ENCODE measurements at regions not wholly inside any gene's neighbourhood (a gene's known extent, or its start where the extent isn't known, plus 50 kb on each side); places are given as distances from the start of the nearest gene placed in this dataset.

DNA sequence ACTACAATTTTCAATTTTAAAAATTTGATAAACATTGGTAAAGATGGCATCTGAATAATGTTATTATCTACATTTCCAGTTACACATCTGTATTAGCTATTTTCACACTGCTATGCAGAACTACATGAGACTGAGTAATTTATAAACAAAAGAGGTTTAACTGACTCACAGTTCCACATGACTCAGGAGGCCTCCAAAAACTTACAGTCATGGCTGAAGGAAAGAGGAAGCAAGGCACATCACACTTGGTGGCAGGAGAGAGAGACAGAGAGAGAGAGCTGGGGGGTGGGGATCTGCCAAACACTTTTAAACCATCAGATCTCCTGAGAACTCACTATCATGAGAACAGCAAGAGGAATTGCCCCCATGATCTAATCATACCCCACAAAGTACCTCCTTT is 850.0 kb downstream of the LTN1 start:
- TF ChIP-seq, protein P1, sequence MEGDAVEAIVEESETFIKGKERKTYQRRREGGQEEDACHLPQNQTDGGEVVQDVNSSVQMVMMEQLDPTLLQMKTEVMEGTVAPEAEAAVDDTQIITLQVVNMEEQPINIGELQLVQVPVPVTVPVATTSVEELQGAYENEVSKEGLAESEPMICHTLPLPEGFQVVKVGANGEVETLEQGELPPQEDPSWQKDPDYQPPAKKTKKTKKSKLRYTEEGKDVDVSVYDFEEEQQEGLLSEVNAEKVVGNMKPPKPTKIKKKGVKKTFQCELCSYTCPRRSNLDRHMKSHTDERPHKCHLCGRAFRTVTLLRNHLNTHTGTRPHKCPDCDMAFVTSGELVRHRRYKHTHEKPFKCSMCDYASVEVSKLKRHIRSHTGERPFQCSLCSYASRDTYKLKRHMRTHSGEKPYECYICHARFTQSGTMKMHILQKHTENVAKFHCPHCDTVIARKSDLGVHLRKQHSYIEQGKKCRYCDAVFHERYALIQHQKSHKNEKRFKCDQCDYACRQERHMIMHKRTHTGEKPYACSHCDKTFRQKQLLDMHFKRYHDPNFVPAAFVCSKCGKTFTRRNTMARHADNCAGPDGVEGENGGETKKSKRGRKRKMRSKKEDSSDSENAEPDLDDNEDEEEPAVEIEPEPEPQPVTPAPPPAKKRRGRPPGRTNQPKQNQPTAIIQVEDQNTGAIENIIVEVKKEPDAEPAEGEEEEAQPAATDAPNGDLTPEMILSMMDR (optimal IDR thresholded peaks at IDR 0.05 in 1 of 3, IDR thresholded peaks at IDR 0.05 in 1 of 3, conservative IDR thresholded peaks at IDR 0.05 in 1 of 3; ENCODE audit: extremely low read depth in 1 of 3, insufficient read depth in 2 of 3, low read length in 3 of 3), result no peak
- no peak for TF ChIP-seq EZH2 (IDR thresholded peaks at IDR 0.05; ENCODE audit: low read length)
